K562 (cell line): ENCODE measurements at regions not wholly inside any gene's neighbourhood (a gene's known extent, or its start where the extent isn't known, plus 50 kb on each side); places are given as distances from the start of the nearest gene placed in this dataset.

Experiments used
- HDAC6 ChIP-seq: IDR thresholded peaks from 2 replicates; pipeline ENCODE4 v1.6.1; 2012; ENCODE audit warnings: low read depth, mild to moderate bottlenecking, control low read depth, inconsistent platforms, low read length, moderate library complexity
- MAFF ChIP-seq: IDR thresholded peaks from 2 replicates; pipeline ENCODE4 v1.6.1; 2012; ENCODE audit warnings: low read length, improper control_type of control experiment
- ZNF140 ChIP-seq: fragments of 250-450 bp; sonication (Bioruptor Pico); IDR thresholded peaks from 2 replicates; pipeline ENCODE4 v1.8.0; 2021; ENCODE audit warnings: moderate library complexity, mild to moderate bottlenecking, inconsistent platforms
- TF ChIP-seq, protein P1 (sequence below), 3 experiments: IDR thresholded peaks in 2 of 3; conservative IDR thresholded peaks in 1 of 3; 2 replicates each; pipeline ENCODE4 v1.5.1; 2011 to 2012; ENCODE audit warnings: low read length in 3 of 3, mild to moderate bottlenecking in 3 of 3, control low read depth in 2 of 3, improper control_type of control experiment in 1 of 3, inconsistent platforms in 1 of 3, low read depth in 1 of 3, mixed read lengths in 1 of 3, moderate library complexity in 1 of 3; ENCODE audit not compliant: insufficient read depth in 2 of 3

GRCh38 chr5:20524991-20525529 is 537.1 kb upstream of the CDH18 start:
- TF ChIP-seq, protein P1, sequence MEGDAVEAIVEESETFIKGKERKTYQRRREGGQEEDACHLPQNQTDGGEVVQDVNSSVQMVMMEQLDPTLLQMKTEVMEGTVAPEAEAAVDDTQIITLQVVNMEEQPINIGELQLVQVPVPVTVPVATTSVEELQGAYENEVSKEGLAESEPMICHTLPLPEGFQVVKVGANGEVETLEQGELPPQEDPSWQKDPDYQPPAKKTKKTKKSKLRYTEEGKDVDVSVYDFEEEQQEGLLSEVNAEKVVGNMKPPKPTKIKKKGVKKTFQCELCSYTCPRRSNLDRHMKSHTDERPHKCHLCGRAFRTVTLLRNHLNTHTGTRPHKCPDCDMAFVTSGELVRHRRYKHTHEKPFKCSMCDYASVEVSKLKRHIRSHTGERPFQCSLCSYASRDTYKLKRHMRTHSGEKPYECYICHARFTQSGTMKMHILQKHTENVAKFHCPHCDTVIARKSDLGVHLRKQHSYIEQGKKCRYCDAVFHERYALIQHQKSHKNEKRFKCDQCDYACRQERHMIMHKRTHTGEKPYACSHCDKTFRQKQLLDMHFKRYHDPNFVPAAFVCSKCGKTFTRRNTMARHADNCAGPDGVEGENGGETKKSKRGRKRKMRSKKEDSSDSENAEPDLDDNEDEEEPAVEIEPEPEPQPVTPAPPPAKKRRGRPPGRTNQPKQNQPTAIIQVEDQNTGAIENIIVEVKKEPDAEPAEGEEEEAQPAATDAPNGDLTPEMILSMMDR (IDR thresholded peaks at IDR 0.05 in 2 of 3, conservative IDR thresholded peaks at IDR 0.05 in 1 of 3; ENCODE audit: insufficient read depth in 2 of 3, low read depth in 1 of 3, low read length in 3 of 3) = no peak
- TF ChIP-seq MAFF (peak; percentile 17; the same call in 1 of the 2 replicates), HDAC6 (no peak), ZNF140 (no peak)
